H9 (cell line): ENCODE measurements at regions not wholly inside any gene's neighbourhood (a gene's known extent, or its start where the extent isn't known, plus 50 kb on each side); places are given as distances from the start of the nearest gene placed in this dataset.

ENCODE experiments used
- DNase-seq: peaks from one replicate; pipeline ENCODE4 v3.0.0-alpha.2; 2017
- H2AFZ ChIP-seq: one replicate; pipeline ENCODE4 v1.6.1; 2013; ENCODE audit warnings: mild to moderate bottlenecking, low read length, control low read depth, moderate library complexity
- H2AK5ac ChIP-seq: 2 replicates; pipeline ENCODE4 v1.6.1; 2013; ENCODE audit warnings: low read length, control low read depth, mixed read lengths; ENCODE audit not compliant: insufficient read length
- H2BK120ac ChIP-seq: one replicate; pipeline ENCODE4 v1.6.1; 2013; ENCODE audit warnings: low read depth, mild to moderate bottlenecking, low read length, control low read depth, inconsistent platforms; ENCODE audit not compliant: poor library complexity, severe bottlenecking
- H2BK12ac ChIP-seq: 2 replicates; pipeline ENCODE4 v1.6.1; 2013; ENCODE audit warnings: low read length, control low read depth, mixed read lengths, low read depth; ENCODE audit not compliant: insufficient read length
- H2BK15ac ChIP-seq: 2 replicates; pipeline ENCODE4 v1.6.1; 2013; ENCODE audit warnings: low read depth, low read length, control low read depth
- H2BK20ac ChIP-seq: one replicate; pipeline ENCODE4 v1.6.1; 2013; ENCODE audit warnings: low read depth, mild to moderate bottlenecking, low read length, control low read depth, inconsistent platforms; ENCODE audit not compliant: poor library complexity, severe bottlenecking
- H2BK5ac ChIP-seq: 2 replicates; pipeline ENCODE4 v1.6.1; 2013; ENCODE audit warnings: low read length, control low read depth, mixed read lengths; ENCODE audit not compliant: insufficient read length
- H3K14ac ChIP-seq: 2 replicates; pipeline ENCODE4 v1.6.1; 2013; ENCODE audit warnings: low read length, control low read depth; ENCODE audit not compliant: insufficient read depth
- H3K18ac ChIP-seq: 2 replicates; pipeline ENCODE4 v1.6.1; 2013; ENCODE audit warnings: low read depth, mild to moderate bottlenecking, mixed read lengths, low read length, control low read depth; ENCODE audit not compliant: insufficient read length
- H3K23ac ChIP-seq: 2 replicates; pipeline ENCODE4 v1.6.1; 2013; ENCODE audit warnings: low read length, control low read depth, mixed read lengths, low read depth; ENCODE audit not compliant: insufficient read length
- H3K23me2 ChIP-seq: 2 replicates; pipeline ENCODE4 v1.6.1; 2013; ENCODE audit warnings: low read depth, mild to moderate bottlenecking, mixed read lengths, low read length, control low read depth; ENCODE audit not compliant: insufficient read length, poor library complexity, severe bottlenecking
- H3K27ac ChIP-seq: 2 replicates; pipeline ENCODE4 v1.5.1; 2013; ENCODE audit warnings: low read length, control low read depth, mixed read lengths, low read depth; ENCODE audit not compliant: insufficient read length
- H3K27me3 ChIP-seq: 2 replicates; pipeline ENCODE4 v1.6.1; 2013; ENCODE audit warnings: low read length, control low read depth, inconsistent platforms; ENCODE audit not compliant: insufficient read depth
- H3K4ac ChIP-seq: 2 replicates; pipeline ENCODE4 v1.6.1; 2013; ENCODE audit warnings: low read depth, mild to moderate bottlenecking, control low read depth, inconsistent platforms, low read length, moderate library complexity
- H3K4me1 ChIP-seq: 2 replicates; pipeline ENCODE4 v1.6.1; 2013; ENCODE audit warnings: low read length, control low read depth, inconsistent platforms; ENCODE audit not compliant: insufficient read depth
- H3K4me2 ChIP-seq: 2 replicates; pipeline ENCODE4 v1.6.1; 2013; ENCODE audit warnings: low read length, control low read depth, mixed read lengths; ENCODE audit not compliant: insufficient read length, insufficient read depth
- H3K56ac ChIP-seq: 2 replicates; pipeline ENCODE4 v1.6.1; 2013; ENCODE audit warnings: low read depth, mild to moderate bottlenecking, mixed read lengths, low read length, control low read depth; ENCODE audit not compliant: insufficient read length
- H3K79me1 ChIP-seq: 2 replicates; pipeline ENCODE4 v1.6.1; 2013; ENCODE audit warnings: low read depth, mild to moderate bottlenecking, moderate library complexity, low read length, control low read depth, inconsistent platforms; ENCODE audit not compliant: insufficient read depth, poor library complexity, severe bottlenecking
- H3K79me2 ChIP-seq: 2 replicates; pipeline ENCODE4 v1.6.1; 2013; ENCODE audit warnings: low read length, control low read depth, inconsistent platforms; ENCODE audit not compliant: insufficient read depth
- H3K9ac ChIP-seq: 2 replicates; pipeline ENCODE4 v1.6.1; 2013; ENCODE audit warnings: low read length, control low read depth, mixed read lengths; ENCODE audit not compliant: insufficient read length; ENCODE audit errors: extremely low read depth
- H3K9me3 ChIP-seq: one replicate; pipeline ENCODE4 v1.6.1; 2013; ENCODE audit warnings: low read depth, low read length, inconsistent platforms; ENCODE audit not compliant: control insufficient read depth
- H3T11ph ChIP-seq: one replicate; pipeline ENCODE4 v1.6.1; 2013; ENCODE audit warnings: mild to moderate bottlenecking, low read length, control low read depth, inconsistent platforms
- H4K20me1 ChIP-seq: one replicate; pipeline ENCODE4 v1.6.1; 2013; ENCODE audit not compliant: control insufficient read depth, insufficient read length, insufficient read depth
- H4K5ac ChIP-seq: 2 replicates; pipeline ENCODE4 v1.6.1; 2013; ENCODE audit warnings: low read depth, mild to moderate bottlenecking, mixed read lengths, low read length, control low read depth; ENCODE audit not compliant: insufficient read length
- H4K8ac ChIP-seq: replicated peaks from 2 replicates; pipeline ENCODE4 v1.6.1; 2013; ENCODE audit warnings: low read length, control low read depth, mixed read lengths, low read depth; ENCODE audit not compliant: insufficient read length
- H4K91ac ChIP-seq: 2 replicates; pipeline ENCODE4 v1.6.1; 2013; ENCODE audit warnings: low read depth, mild to moderate bottlenecking, moderate library complexity, mixed read lengths, low read length, control low read depth; ENCODE audit not compliant: insufficient read length
- H3K27ac Mint-ChIP-seq, 3 experiments: 2 replicates in 2 of 3; 3 replicates in 1 of 3; pipeline ENCODE4 v1.8.0; 2020 to 2021; ENCODE audit warnings: mixed read lengths in 3 of 3, mild to moderate bottlenecking in 1 of 3, moderate library complexity in 1 of 3
- H3K27me3 Mint-ChIP-seq: 2 replicates; pipeline ENCODE4 v1.8.0; 2021; ENCODE audit warnings: low read depth, mild to moderate bottlenecking, moderate library complexity, mixed read lengths
- H3K36me3 Mint-ChIP-seq, 3 experiments: 2 replicates in 2 of 3; 3 replicates in 1 of 3; pipeline ENCODE4 v1.8.0; 2020 to 2021; ENCODE audit warnings: low read depth in 3 of 3, mixed read lengths in 3 of 3; ENCODE audit not compliant: insufficient read depth in 1 of 3
- H3K4me1 Mint-ChIP-seq, 2 experiments: 2 replicates each; pipeline ENCODE4 v1.8.0; 2020; ENCODE audit warnings: mixed read lengths in 2 of 2
- H3K4me3 Mint-ChIP-seq, 2 experiments: 2 replicates in 1 of 2; 3 replicates in 1 of 2; pipeline ENCODE4 v1.8.0; 2020 to 2021; ENCODE audit warnings: mild to moderate bottlenecking in 2 of 2, mixed read lengths in 2 of 2, moderate library complexity in 1 of 2
- H3K9me3 Mint-ChIP-seq, 2 experiments: 2 replicates in 1 of 2; 3 replicates in 1 of 2; pipeline ENCODE4 v1.8.0; 2020; ENCODE audit warnings: mild to moderate bottlenecking in 2 of 2, mixed read lengths in 2 of 2, moderate library complexity in 1 of 2
- WGBS: extraction: QIAGEN DNeasy Blood & Tissue Kit; methylation state at CpG from one replicate; pipeline ENCODE4 v1.1.7; 2013; ENCODE audit warnings: missing lambda C conversion rate, low lambda C conversion rate, mixed read lengths; ENCODE audit not compliant: insufficient read length; ENCODE audit errors: extremely low coverage; 5-methylcytosine and 5-hydroxymethylcytosine counted together
- TF ChIP-seq, protein P1 (sequence below): fragments of 200-600 bp; sonication (generic); conservative IDR thresholded peaks from 3 replicates; pipeline ENCODE4 v1.8.0; 2021; ENCODE audit warnings: antibody characterized with exemption, mild to moderate bottlenecking

DNA sequence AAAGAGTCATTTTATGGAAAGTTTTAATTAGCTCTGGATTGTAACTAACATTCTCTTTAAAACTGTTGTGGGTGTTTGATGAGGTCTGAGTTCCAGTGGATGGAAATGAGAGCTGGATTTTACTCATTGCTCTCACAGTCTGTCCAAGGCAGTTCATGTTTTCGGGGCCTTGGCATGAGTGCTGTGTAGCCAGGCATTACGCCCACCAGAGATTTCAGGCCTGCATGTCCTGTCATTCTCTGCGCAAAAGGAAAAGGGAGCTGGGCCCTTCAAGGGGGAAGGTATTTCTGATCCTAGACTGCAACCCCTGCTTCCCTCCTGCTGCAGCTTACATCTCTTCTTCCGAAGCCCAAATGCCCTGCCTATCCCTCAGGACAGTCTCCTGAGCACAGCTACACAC is 499.6 kb upstream of the TRPC7 start:
- Mint-ChIP-seq H3K27me3 (peaks cover 2% of the 10 kb centered on the region; the same call in 1 of the 2 replicates), H3K4me1 (peaks cover 9 to 12% of the 10 kb centered on the region in 2 experiments), H3K4me3 (no peak overlapping the region), H3K36me3 (no peaks in the 10 kb centered on the region), H3K9me3 (no peaks in the 10 kb centered on the region), H3K27ac (peak overlapping the region in 1 of 3 experiments; percentile 41; a peak in 1 of 7 replicates)
- Histone ChIP-seq H3K9ac (no peak overlapping the region), H3K4me2 (no peak overlapping the region), H3K27me3 (no peaks in the 10 kb centered on the region), H2AFZ (no peak overlapping the region), H4K91ac (no peak overlapping the region), H3K4ac (no peak overlapping the region), H3K9me3 (no peaks in the 10 kb centered on the region), H3K56ac (no peak overlapping the region), H4K20me1 (no peaks in the 10 kb centered on the region), H4K5ac (no peak overlapping the region), H4K8ac (no peak overlapping the region), H2BK5ac (no peak overlapping the region), H3K18ac (no peak overlapping the region), H3K79me2 (no peaks in the 10 kb centered on the region), H3K23me2 (no peaks in the 10 kb centered on the region), H3K79me1 (no peaks in the 10 kb centered on the region), H3K4me1 (no peaks in the 10 kb centered on the region), H3T11ph (no peak overlapping the region), H2BK15ac (no peak overlapping the region), H2BK20ac (no peak overlapping the region), H2BK12ac (no peak overlapping the region), H2AK5ac (no peak overlapping the region), H3K27ac (no peak overlapping the region), H3K14ac (peak overlapping the region; percentile 35; the same call in 1 of the 2 replicates), H2BK120ac (no peak overlapping the region), H3K23ac (no peak overlapping the region)
- WGBS, result no CpG with 5 or more reads among the region's 4 CpGs
- TF ChIP-seq, protein P1, sequence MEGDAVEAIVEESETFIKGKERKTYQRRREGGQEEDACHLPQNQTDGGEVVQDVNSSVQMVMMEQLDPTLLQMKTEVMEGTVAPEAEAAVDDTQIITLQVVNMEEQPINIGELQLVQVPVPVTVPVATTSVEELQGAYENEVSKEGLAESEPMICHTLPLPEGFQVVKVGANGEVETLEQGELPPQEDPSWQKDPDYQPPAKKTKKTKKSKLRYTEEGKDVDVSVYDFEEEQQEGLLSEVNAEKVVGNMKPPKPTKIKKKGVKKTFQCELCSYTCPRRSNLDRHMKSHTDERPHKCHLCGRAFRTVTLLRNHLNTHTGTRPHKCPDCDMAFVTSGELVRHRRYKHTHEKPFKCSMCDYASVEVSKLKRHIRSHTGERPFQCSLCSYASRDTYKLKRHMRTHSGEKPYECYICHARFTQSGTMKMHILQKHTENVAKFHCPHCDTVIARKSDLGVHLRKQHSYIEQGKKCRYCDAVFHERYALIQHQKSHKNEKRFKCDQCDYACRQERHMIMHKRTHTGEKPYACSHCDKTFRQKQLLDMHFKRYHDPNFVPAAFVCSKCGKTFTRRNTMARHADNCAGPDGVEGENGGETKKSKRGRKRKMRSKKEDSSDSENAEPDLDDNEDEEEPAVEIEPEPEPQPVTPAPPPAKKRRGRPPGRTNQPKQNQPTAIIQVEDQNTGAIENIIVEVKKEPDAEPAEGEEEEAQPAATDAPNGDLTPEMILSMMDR, result no peak
- no peak for DNase-seq
